HL-60 (cell line): ENCODE measurements at regions not wholly inside any gene's neighbourhood (a gene's known extent, or its start where the extent isn't known, plus 50 kb on each side); places are given as distances from the start of the nearest gene placed in this dataset.

Experiments used
- DNase-seq, 2 experiments: peaks; one replicate each; pipeline ENCODE4 v3.0.0-alpha.2; 2010 to 2020; ENCODE audit warnings: low read depth in 1 of 2, low spot score in 1 of 2
- H3K27ac ChIP-seq: fragments of 250-450 bp; sonication (Bioruptor Pico); replicated peaks from 2 replicates; pipeline ENCODE4 v1.5.1; 2020; ENCODE audit warnings: mild to moderate bottlenecking, moderate library complexity
- H3K27me3 ChIP-seq: fragments of 250-450 bp; sonication (Bioruptor Pico); 2 replicates; pipeline ENCODE4 v1.5.1; 2021; ENCODE audit warnings: mild to moderate bottlenecking, moderate library complexity; ENCODE audit not compliant: insufficient read depth, poor library complexity, severe bottlenecking
- H3K4me3 ChIP-seq: replicated peaks from 2 replicates; pipeline ENCODE4 v1.5.1; 2011; ENCODE audit warnings: mild to moderate bottlenecking, control low read depth, low read length; ENCODE audit not compliant: insufficient read depth
- GABPA ChIP-seq: IDR thresholded peaks from 2 replicates; pipeline ENCODE4 v1.6.1; 2012; ENCODE audit warnings: low read depth
- POLR2AphosphoS5 ChIP-seq: IDR thresholded peaks from 2 replicates; pipeline ENCODE4 v1.6.1; 2012; ENCODE audit warnings: low read depth
- REST ChIP-seq: IDR thresholded peaks from 2 replicates; pipeline ENCODE4 v1.6.1; 2012; ENCODE audit warnings: low read depth; ENCODE audit not compliant: insufficient replicate concordance
- SPI1 ChIP-seq: IDR thresholded peaks from 2 replicates; pipeline ENCODE4 v1.6.1; 2012; ENCODE audit warnings: low read depth, mild to moderate bottlenecking, borderline replicate concordance
- TF ChIP-seq, protein P1 (sequence below): IDR thresholded peaks from one replicate; pipeline ENCODE4 v1.5.1; 2011; ENCODE audit warnings: low read length, control low read depth, inconsistent platforms; ENCODE audit not compliant: insufficient read depth

- no peak overlapping the region for H3K27ac ChIP-seq
- TF ChIP-seq, protein P1, sequence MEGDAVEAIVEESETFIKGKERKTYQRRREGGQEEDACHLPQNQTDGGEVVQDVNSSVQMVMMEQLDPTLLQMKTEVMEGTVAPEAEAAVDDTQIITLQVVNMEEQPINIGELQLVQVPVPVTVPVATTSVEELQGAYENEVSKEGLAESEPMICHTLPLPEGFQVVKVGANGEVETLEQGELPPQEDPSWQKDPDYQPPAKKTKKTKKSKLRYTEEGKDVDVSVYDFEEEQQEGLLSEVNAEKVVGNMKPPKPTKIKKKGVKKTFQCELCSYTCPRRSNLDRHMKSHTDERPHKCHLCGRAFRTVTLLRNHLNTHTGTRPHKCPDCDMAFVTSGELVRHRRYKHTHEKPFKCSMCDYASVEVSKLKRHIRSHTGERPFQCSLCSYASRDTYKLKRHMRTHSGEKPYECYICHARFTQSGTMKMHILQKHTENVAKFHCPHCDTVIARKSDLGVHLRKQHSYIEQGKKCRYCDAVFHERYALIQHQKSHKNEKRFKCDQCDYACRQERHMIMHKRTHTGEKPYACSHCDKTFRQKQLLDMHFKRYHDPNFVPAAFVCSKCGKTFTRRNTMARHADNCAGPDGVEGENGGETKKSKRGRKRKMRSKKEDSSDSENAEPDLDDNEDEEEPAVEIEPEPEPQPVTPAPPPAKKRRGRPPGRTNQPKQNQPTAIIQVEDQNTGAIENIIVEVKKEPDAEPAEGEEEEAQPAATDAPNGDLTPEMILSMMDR: no peak
- no peak for TF ChIP-seq POLR2AphosphoS5
- TF ChIP-seq SPI1: no peak
- no peak for TF ChIP-seq REST
- TF ChIP-seq GABPA: no peak
- H3K27me3 ChIP-seq: no peaks in the 10 kb centered on the region
- no peak for DNase-seq
- H3K4me3 ChIP-seq: no peak overlapping the region
Measured at GRCh38 chr16:80265624-80266306, 275.0 kb upstream of the DYNLRB2 start.

GRCh38 chr16:80263848-80264694 is 276.7 kb upstream of the DYNLRB2 start:
- H3K27me3 ChIP-seq: no peaks in the 10 kb centered on the region
- TF ChIP-seq POLR2AphosphoS5 (no peak), SPI1 (no peak), GABPA (no peak), REST (no peak)
- TF ChIP-seq, protein P1: no peak
- no peak overlapping the region for H3K27ac ChIP-seq
- no peak for DNase-seq
- H3K4me3 ChIP-seq: no peak overlapping the region

- Histone ChIP-seq H3K4me3 (no peak overlapping the region), H3K27me3 (no peaks in the 10 kb centered on the region), H3K27ac (no peak overlapping the region)
- DNase-seq: no peak
- TF ChIP-seq, protein P1: no peak
- TF ChIP-seq POLR2AphosphoS5 (no peak), REST (no peak), SPI1 (no peak), GABPA (no peak)
Measured at GRCh38 chr16:80263181-80263823, 277.5 kb upstream of the DYNLRB2 start.
